CD14-positive monocyte (primary cell): ENCODE measurements at regions not wholly inside any gene's neighbourhood (a gene's known extent, or its start where the extent isn't known, plus 50 kb on each side); places are given as distances from the start of the nearest gene placed in this dataset.

Source experiments
- DNase-seq, 3 donors: peaks; one replicate each; pipeline ENCODE4 v3.0.0-alpha.2; 2011 to 2022
- H2AFZ ChIP-seq: 2 replicates; pipeline ENCODE4 v1.6.0; 2012; ENCODE audit warnings: mild to moderate bottlenecking, low read depth, low read length, inconsistent platforms; ENCODE audit not compliant: insufficient read depth, poor library complexity, severe bottlenecking
- H3K27ac ChIP-seq, 2 donors: 1 replicate in 1 of 2; 2 replicates in 1 of 2; pipeline ENCODE4 v1.5.1; 2012 to 2013; ENCODE audit warnings: low read length in 2 of 2, control low read depth in 1 of 2, inconsistent platforms in 1 of 2, low read depth in 1 of 2, mild to moderate bottlenecking in 1 of 2
- H3K27me3 ChIP-seq, 2 donors: one replicate each; pipeline versions ENCODE4 v1.6.0 to v1.6.1; 2011 to 2013; ENCODE audit warnings: low read length in 2 of 2; ENCODE audit not compliant: control insufficient read depth in 2 of 2, insufficient read depth in 2 of 2
- H3K36me3 ChIP-seq, 2 donors: replicated peaks in 1 of 2; 1 replicate in 1 of 2; 2 replicates in 1 of 2; pipeline versions ENCODE4 v1.5.1 to v1.6.1; 2012 to 2013; ENCODE audit warnings: low read length in 2 of 2, control low read depth in 1 of 2, inconsistent platforms in 1 of 2, mild to moderate bottlenecking in 1 of 2; ENCODE audit not compliant: insufficient read depth in 2 of 2, control insufficient read depth in 1 of 2
- H3K4me1 ChIP-seq, 2 donors: 1 replicate in 1 of 2; 2 replicates in 1 of 2; pipeline versions ENCODE4 v1.5.1 to v1.6.1; 2012 to 2013; ENCODE audit warnings: low read length in 2 of 2, control low read depth in 1 of 2, inconsistent platforms in 1 of 2, mild to moderate bottlenecking in 1 of 2, moderate library complexity in 1 of 2; ENCODE audit not compliant: insufficient read depth in 2 of 2, control insufficient read depth in 1 of 2
- H3K4me2 ChIP-seq: replicated peaks from 2 replicates; pipeline ENCODE3; 2012; ENCODE audit warnings: low read length, moderate library complexity, mild to moderate bottlenecking; ENCODE audit not compliant: poor library complexity, severe bottlenecking; ENCODE audit errors: extremely low read depth
- H3K4me3 ChIP-seq, 3 experiments: fragments of 200-600 bp in 1 of 3; sonication (generic) in 1 of 3; replicated peaks in 1 of 3; 1 replicate in 2 of 3; 2 replicates in 1 of 3; pipeline ENCODE4 v1.5.1; 2011 to 2013; ENCODE audit warnings: low read length in 3 of 3, mild to moderate bottlenecking in 3 of 3, control low read depth in 2 of 3, low read depth in 2 of 3, inconsistent platforms in 1 of 3, moderate library complexity in 1 of 3
- H3K79me2 ChIP-seq: 2 replicates; pipeline ENCODE4 v1.6.0; 2012; ENCODE audit warnings: mild to moderate bottlenecking, control low read depth, inconsistent platforms, low read length, moderate library complexity; ENCODE audit not compliant: insufficient read depth
- H3K9ac ChIP-seq: 2 replicates; pipeline ENCODE4 v1.6.0; 2017; ENCODE audit warnings: low read length, mild to moderate bottlenecking; ENCODE audit not compliant: insufficient read depth, poor library complexity, severe bottlenecking
- H3K9me3 ChIP-seq, 2 donors: replicated peaks in 1 of 2; 1 replicate in 1 of 2; 2 replicates in 1 of 2; pipeline versions ENCODE4 v1.5.1 to v1.6.1; 2012 to 2013; ENCODE audit warnings: low read length in 2 of 2, control low read depth in 1 of 2; ENCODE audit not compliant: control insufficient read depth in 1 of 2, insufficient read depth in 1 of 2
- H4K20me1 ChIP-seq: 2 replicates; pipeline ENCODE4 v1.6.0; 2012; ENCODE audit warnings: mild to moderate bottlenecking, low read length, control low read depth, moderate library complexity; ENCODE audit not compliant: insufficient read depth
- H3K27ac Mint-ChIP-seq, 7 donors: one replicate each; pipeline ENCODE4 v1.8.0; 2020; ENCODE audit warnings: mild to moderate bottlenecking in 7 of 7, mixed read lengths in 7 of 7, moderate library complexity in 6 of 7, inconsistent platforms in 2 of 7
- H3K27me3 Mint-ChIP-seq, 3 donors: one replicate each; pipeline ENCODE4 v1.8.0; 2021 to 2022; ENCODE audit warnings: low read depth in 3 of 3, mild to moderate bottlenecking in 3 of 3, mixed read lengths in 3 of 3, moderate library complexity in 3 of 3, inconsistent platforms in 1 of 3
- H3K36me3 Mint-ChIP-seq, 2 donors: one replicate each; pipeline ENCODE4 v1.8.0; 2020; ENCODE audit warnings: mixed read lengths in 2 of 2, inconsistent platforms in 1 of 2, mild to moderate bottlenecking in 1 of 2
- H3K4me1 Mint-ChIP-seq: one replicate; pipeline ENCODE4 v1.8.0; 2020; ENCODE audit warnings: mild to moderate bottlenecking, mixed read lengths
- H3K4me3 Mint-ChIP-seq, 2 donors: one replicate each; pipeline ENCODE4 v1.8.0; 2020; ENCODE audit warnings: mild to moderate bottlenecking in 2 of 2, mixed read lengths in 2 of 2, moderate library complexity in 1 of 2
- H3K9me3 Mint-ChIP-seq, 7 donors: one replicate each; pipeline ENCODE4 v1.8.0; 2020 to 2022; ENCODE audit warnings: mixed read lengths in 7 of 7, mild to moderate bottlenecking in 6 of 7, moderate library complexity in 6 of 7, inconsistent platforms in 2 of 7
- CTCF ChIP-seq: fragments of 200-600 bp; IDR thresholded peaks from one replicate; pipeline ENCODE4 v1.8.0; 2022; ENCODE audit warnings: antibody characterized with exemption, mild to moderate bottlenecking
- WGBS: methylation state at CpG from one replicate; pipeline ENCODE4 v1.1.5; 2013; ENCODE audit warnings: missing lambda C conversion rate; ENCODE audit not compliant: insufficient coverage; 5-methylcytosine and 5-hydroxymethylcytosine counted together
- intact Hi-C, 2 donors: fragments of 100-400 bp; cut with micrococcal nuclease; formaldehyde crosslinking; loops; one replicate each; pipeline versions ENCODE4 v1.15.0 to v1.15.1; 2023

DNA sequence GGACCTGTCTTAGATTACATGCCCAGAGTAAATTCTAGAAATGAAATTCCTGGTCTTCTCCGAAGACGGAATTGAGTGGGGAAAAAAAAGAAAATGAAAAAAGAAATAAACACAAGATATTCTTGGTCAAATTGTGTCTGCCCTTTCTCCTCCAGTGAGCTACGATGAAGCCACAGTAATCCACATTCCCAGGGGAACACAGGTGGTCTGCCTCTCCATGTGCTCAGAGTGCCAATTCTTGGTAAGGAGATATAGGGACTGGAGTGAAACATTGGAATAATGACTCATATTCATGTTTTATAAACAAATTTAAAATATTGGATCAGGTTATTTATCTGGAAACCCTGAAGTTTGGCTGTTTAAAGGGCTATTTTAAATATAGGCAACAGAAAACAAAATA is 54.2 kb upstream of the MGST2 start:
- Histone ChIP-seq H3K27ac (no peak overlapping the region), H3K4me2 (no peak overlapping the region), H3K9ac (no peak overlapping the region), H4K20me1 (no peaks in the 10 kb centered on the region), H3K27me3 (no peaks in the 10 kb centered on the region), H3K4me3 (no peak overlapping the region), H2AFZ (no peak overlapping the region), H3K4me1 (peaks cover 9% of the 10 kb centered on the region in 2 donors), H3K9me3 (no peaks in the 10 kb centered on the region), H3K79me2 (no peaks in the 10 kb centered on the region), H3K36me3 (no peaks in the 10 kb centered on the region)
- H3K9me3 Mint-ChIP-seq: peaks cover 0 to 6% (median 0%) of the 10 kb centered on the region in 7 donors
- H3K36me3 Mint-ChIP-seq: no peaks in the 10 kb centered on the region
- intact Hi-C loops: no loop called here
- peaks cover 9% of the 10 kb centered on the region for H3K4me1 Mint-ChIP-seq
- H3K4me3 Mint-ChIP-seq: no peak overlapping the region
- H3K27ac Mint-ChIP-seq: no peak overlapping the region
- TF ChIP-seq CTCF: no peak
- no peak for DNase-seq
- H3K27me3 Mint-ChIP-seq: peaks cover 0 to 8% (median 1%) of the 10 kb centered on the region in 3 donors
- WGBS: no CpG with 5 or more reads among the region's 3 CpGs

GRCh38 chr4:139609647-139610046 is 53.6 kb upstream of the SETD7 start:
- no peak for TF ChIP-seq CTCF
- no peak overlapping the region for H3K27ac Mint-ChIP-seq
- H3K4me2 ChIP-seq: no peak overlapping the region
- H3K9me3 Mint-ChIP-seq: peaks cover 0 to 8% (median 0%) of the 10 kb centered on the region in 7 donors
- H3K27me3 ChIP-seq: no peaks in the 10 kb centered on the region
- H3K9ac ChIP-seq: no peak overlapping the region
- H3K36me3 ChIP-seq: no peaks in the 10 kb centered on the region
- H3K27me3 Mint-ChIP-seq: peaks cover 2 to 12% (median 3%) of the 10 kb centered on the region in 3 donors
- peaks cover 11 to 13% of the 10 kb centered on the region in 2 donors for H3K4me1 ChIP-seq
- H3K4me3 Mint-ChIP-seq: no peak overlapping the region
- no peaks in the 10 kb centered on the region for H3K36me3 Mint-ChIP-seq
- no peak for DNase-seq
- no peaks in the 10 kb centered on the region for H3K9me3 ChIP-seq
- intact Hi-C loops: loop anchor here in 1 of 2 donors (10.0 kb wide), 1 partner anchor 45 kb away; no protein-coding TSS in a partner anchor
- no peaks in the 10 kb centered on the region for H3K79me2 ChIP-seq
- H3K4me3 ChIP-seq: no peak overlapping the region
- H4K20me1 ChIP-seq: no peaks in the 10 kb centered on the region
- H3K4me1 Mint-ChIP-seq: peaks cover 14% of the 10 kb centered on the region
- no peak overlapping the region for H2AFZ ChIP-seq
- no peak overlapping the region for H3K27ac ChIP-seq
